Fibroblast of gingiva (primary cell): ENCODE measurements at regions not wholly inside any gene's neighbourhood (a gene's known extent, or its start where the extent isn't known, plus 50 kb on each side); places are given as distances from the start of the nearest gene placed in this dataset.
A peak's percentile ranks its signal among the peaks of the same experiment; 100 is the strongest.
"Not testable (repeated sequence)": the region's sequence is repeated elsewhere in the genome, so short reads cannot be mapped to it uniquely, and the experiment has no call there.

Experiments
- DNase-seq: peaks from one replicate; pipeline ENCODE4 v3.0.0-alpha.2; 2011; ENCODE audit warnings: low read depth

DNA sequence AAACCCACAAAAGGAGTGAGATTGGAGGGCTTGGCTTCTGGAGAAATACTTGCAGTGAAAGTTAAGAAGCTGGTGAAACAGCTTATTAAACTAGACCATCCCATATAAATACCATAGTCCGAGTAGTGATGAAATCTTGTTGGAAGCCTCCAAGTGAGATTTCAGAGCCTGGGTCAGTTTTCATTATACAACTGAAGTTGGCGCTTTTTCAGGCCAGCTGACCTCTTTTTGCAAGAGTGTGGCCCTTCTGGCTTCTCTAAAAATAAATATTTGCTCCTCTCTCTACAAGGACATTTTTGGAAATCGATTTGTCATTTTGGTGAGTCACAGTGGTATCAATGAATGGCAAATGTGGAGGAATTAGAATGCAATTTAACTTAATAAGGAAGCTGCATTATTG lies 51.2 kb upstream of the THRB start:
- DNase-seq = peak; percentile 89

- peak; percentile 41 for DNase-seq
Measured at GRCh38 chr3:24548278-24548677, 53.6 kb upstream of the THRB start.

DNA sequence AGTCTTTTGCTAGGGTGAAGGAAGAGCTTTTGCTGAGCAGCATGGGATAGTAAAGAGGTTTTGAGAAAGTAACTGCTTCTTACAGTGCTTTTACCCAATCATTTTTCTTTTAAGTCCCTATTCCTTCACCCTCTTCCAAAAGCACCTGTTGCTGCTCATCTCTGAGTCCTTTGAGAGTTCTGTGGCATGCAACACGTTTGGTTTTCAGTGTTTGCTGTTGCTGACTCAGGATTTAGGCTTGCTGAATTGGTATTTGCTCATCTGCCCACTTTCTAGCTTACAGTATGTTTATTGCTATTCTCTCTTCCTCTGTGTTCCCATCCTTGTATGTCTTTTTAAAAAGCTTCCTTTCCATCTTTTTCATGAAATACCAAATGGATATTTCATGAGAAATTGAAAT lies 55.9 kb upstream of the THRB start:
- no peak for DNase-seq

DNA sequence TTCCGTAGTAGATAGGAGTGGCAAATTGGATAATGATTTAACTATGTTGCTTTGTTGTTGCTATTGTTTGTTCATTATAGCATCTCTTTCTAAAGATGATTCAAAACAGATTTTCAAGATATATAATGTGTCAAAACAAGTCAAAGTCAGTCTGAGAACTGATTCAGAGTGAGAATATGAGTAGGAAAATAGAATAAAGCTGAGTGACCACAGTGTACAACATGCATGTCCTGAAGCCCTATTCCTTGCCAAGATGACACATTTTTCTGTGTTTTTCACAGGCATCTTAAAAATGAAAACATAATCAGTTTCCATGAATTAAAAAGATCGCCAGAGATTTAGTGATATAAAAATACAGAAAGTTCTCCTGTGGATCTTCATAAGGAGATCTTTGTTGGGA lies 57.0 kb upstream of the THRB start:
- DNase-seq = no peak

DNA sequence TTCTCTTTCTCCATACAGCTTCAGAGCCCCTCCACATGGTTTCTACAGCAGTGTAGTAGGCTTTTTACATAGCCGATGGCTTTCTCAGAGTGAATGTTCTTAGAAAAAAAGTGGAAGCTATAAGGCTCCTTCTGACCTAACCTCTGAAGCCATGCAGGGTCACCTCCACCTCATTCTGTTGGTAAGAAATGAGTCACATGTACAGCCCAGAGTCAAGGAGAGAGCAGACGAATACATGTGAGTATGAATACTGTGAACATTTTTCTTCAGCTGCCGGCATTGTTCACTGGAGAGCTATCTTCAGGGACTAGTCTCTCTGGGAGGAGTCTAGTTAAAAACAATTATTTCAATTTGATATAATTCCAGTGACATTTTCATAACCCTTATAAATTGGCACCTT lies 68.2 kb upstream of the THRB start:
- no peak for DNase-seq

DNA sequence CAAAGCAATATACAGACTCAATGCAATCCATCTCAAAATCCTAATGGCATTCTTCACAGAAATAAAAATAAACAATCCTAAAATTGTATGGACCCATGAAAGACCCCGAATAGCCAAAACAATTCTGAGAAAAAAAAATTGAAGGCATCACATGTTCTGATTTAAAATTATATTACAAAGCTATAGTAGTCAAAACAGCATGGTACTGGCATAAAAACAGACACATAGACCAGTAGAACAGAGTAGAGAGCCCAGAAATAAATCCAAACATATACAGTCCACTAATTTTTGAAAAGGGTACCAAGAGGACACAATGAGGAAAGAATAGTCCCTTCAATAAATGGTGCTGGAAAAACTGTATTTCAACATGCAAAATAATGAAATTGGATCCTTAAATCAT lies 70.4 kb upstream of the THRB start:
- DNase-seq = no peak

DNA sequence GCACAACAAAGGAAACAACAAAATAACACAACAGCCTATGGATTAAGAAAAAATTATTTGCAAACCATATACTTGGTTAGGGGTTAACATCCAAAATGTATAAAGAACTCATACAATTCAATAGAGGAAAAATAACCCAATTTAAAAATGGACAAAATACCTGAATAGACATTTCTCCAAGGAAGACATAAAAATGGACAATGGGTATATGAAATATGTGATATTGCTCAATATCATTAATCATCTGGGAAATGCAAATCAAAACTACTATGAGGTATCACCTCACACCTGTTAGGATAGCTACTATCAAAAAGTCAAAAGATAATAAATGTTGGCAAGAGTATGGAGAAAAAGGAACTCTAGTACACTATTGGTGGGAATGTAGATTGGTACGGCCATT lies 71.0 kb upstream of the THRB start:
- DNase-seq = no peak

DNA sequence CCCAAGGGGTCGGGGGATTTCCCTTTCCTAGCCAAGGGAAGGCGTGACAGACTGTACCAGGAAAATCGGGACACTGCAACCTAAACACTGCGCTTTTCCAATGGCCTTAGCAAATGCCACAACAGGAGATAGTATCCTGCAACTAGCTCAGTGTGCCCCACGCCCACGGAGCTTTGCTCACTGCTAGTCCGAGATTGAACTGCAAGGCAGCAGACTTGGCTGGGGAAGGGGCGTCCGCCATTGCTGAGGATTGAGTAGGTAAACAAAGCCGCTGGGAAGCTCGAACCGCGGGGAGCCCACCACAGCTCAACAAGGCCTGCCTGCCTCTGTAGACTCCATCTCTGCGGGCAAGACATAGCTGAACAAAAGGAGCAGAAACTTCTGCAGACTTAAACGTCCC lies 72.3 kb upstream of the THRB start:
- no peak for DNase-seq

DNA sequence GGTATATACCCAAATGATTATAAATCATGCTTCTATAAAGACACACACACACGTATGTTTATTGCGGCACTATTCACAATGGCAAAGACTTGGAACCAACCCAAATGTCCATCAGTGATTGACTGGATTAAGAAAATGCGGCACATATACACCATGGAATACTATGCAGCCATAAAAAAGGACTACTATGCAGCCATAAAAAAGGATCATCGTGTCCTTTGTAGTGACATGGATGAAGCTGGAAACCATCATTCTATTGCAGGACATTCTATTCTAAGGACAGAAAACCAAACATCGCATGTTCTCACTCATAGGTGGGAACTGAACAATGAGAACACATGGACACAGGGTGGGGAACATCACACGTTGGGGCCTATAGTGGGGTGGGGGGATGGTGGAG lies 77.8 kb upstream of the THRB start:
- DNase-seq = not testable (repeated sequence)

- no peak for DNase-seq
Measured at GRCh38 chr3:24573576-24573975, 78.9 kb upstream of the THRB start.

DNA sequence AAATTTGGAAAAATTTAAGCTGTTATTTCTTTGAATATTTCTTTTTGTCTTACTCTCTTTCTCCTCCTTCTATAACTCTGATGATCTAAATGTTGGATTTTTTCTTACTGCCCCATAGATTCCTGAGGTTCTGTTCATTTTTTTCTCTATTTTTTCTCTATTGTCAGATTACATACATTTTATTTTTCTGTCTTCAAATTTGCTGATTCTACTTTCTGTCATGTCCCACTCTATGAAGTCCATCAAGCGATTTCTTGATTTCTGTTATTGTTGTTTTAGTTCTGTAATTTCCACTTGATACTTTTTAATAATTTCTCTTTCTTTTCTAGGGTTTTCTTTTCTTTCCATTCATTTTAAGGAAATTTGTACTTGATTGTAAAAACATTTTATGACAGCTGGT lies 83.7 kb upstream of the THRB start:
- DNase-seq = no peak

- DNase-seq = no peak
Measured at GRCh38 chr3:24578951-24579421, 84.3 kb upstream of the THRB start.

DNA sequence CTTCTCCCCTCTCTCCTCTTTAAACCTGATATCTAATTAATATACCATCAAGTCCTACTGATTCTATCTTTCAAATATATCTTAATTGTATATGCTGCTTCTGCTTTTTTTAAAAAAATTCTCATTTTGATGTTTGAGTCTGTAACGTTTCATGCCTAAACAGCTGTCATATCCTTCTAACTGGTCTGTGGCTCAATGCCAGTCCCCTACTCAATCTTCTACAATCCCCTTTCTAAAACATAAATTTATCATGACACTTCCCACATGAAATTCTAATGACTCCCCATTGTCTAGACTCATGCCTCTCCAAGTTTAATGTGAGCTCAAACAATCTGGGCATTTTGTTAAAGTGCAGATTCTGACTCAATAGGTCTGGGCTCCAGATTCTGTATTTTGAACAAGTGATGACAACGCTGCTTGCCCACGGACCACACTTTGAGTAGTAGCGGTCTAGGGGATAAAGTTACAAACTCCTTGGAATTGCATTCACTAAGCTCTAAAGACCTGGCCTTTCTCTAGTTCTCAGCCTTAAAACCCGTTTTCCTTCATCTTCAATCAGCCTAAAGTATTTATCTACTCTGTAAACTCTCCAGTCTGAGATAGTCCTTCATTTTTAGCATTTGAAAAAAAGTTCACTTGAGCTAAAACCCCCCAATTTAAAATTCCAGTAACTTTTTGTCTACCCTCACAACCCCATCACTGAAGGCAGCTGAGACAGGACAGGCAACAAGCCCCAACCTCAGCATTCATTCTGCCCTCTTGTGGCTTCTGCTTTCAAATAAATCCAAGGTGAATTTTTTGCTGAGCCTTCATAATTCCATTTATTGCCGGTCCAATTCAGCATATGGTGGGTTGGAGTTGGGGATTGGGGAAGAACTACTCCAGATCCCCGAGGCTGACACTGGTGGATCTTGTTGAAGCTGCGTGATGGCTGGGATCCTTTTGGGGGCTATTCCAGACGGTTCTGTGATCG lies 88.1 kb upstream of the THRB start:
- DNase-seq = peak; percentile 5

DNA sequence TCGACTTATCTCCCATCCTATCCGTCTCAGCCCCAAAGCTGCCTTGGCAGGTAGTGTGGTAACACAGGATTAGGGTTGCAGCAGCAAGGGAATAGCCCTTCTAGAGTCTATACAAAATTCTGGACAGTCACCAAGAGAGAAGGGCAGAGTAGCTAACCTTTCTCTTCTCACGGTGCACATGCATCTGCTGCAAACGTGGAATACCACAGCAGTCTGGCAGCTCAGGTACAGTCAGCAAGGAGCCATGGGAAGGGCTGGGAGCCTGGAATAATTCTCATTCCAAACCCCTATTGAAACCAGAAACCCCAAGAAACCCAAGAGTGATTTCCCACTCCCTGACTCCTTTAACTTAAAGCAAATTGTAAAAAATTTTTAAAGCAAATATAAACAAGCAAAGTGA lies 92.3 kb upstream of the THRB start:
- no peak for DNase-seq

DNA sequence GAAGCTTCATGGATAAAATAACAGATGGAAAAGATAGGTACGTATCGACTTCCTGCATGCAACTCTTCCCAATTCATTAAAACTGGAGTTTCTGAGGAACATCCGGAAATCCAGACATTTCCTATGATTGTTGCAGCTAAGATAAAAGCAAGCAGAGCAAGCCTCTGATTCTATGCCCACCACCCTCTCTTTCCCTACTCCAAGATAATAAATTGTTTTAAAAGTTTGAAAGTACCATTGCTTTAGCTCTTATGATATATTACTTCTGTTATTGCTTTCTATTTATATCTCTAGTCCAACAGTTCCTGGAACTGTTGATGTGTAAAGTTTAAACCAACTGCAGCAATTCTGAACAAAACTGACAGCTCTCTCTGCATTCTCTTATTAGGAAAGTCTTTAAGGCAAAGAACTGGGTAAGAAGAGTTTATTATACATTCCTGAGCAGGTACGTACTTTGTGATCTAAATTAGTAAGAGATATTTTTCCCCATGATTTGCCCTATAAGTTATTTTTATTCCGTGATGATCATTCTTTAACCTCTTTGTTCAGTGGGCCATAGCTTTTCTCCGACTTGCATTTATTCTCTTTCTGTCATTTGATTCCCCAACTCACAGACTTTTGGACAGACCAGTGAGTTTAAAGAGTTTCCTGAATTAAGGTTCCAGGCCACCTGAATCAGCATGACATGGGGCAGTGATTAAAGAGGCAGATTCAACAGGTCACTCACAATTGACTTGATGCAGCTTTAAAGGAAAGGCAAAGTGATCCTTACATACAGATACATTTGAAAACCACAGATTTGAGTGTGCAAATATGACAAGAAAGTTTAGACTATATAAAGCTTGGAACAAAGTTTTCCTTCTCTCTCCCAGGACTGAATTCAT lies 94.2 kb upstream of the THRB start:
- DNase-seq = no peak

- no peak for DNase-seq
Measured at GRCh38 chr3:24589513-24589851, 94.8 kb upstream of the THRB start.

DNA sequence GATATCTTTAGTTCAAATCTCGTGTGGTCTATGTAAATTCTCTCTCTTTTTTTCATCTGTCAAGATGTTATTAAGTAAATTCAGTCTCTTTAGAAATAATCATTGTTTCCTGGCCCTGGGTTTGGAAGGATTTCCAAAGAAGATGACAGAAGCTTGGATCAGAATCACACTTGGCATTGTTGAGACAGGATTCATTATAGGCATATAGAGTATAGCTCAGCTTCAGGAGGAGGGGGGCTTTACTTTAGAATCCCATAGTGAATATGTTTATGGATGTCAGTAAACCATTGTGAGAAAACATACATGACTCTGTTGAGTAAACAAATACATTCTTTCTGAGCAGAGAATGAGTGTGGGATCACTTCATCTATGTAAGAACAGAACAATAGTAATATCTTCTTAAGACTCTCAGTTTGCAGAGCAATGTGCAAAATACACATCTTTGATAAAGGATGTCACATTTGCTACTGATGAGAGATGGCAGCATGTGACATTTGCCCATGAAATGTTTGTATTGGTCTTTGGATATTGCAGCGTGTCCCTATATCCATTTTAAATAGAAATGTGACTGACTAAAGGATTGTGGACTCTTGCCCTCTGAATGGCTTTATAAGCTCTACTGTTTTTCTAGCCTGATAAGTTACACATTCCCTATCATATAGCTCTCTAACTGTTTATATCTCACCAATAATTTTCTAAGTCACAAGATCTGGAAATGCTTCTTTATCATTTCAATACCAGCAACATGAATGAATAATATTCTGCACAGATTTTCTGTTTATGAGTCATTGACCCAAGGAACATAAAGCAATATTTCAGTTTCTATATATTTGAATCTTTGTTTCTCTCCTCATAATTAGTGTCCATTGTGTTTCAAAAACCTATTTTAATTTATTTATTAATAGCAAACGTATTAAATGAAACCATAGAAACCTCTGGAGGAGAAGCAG lies 95.6 kb upstream of the THRB start:
- no peak for DNase-seq

DNA sequence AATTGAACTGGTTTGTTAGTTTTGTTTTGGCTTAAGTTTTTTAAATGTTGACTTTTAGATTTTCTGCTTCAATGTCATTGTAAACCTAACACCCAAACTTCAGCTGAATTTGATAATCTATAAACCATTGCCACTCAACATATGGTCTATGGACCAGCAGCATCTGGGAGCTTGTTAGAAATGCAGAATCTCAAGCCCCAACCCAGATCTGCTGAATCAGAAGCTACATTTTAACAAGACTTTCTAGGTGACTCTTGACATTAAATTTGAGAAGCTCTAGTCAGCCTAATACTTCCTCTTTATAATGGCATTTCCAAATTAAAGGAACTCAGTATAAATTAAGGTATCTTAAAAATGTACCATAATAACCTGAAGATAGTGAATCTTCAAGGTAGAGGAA lies 96.5 kb upstream of the THRB start:
- DNase-seq = no peak

DNA sequence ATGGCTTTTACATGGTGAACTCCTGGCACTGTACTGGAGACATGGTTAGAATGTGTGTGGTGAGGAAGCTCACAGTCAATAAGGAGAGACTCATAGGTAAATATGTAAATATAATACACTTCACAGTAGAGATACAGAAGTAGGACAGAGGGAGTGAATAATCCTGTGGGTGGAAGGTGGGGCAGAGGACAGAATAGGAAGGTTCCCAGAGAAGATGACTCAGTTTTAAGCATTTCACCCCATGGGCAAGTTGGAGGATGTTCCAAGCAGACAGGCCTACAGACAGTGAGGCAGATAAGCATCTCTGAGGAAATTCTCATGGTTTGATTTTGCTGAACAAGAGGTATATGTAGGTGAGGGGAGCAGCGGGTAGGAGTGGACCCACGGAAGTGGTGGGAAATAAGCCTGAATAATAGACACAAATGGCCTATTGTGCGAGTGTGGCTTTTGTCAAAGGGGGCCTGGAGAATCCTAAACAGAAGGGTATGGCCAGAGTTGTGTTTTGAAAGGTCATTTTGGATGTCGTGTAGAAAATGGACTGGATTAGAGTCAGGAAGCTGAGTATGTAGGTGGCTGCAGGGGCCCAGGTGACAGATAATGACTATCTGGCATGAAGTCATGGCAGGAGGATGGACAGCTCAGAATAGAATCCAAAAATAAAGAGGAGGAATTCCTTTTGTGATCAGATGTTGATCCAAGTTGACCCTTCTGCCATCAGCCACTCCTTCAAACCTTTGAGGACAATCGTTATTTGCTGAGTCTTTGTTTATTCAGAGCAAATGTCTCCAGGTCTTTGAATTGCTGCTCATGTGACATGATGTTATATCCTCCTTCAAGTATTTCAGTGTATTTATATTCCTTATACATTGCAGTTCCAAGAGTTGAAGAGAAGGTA lies 97.3 kb upstream of the THRB start:
- DNase-seq = peak; percentile 21

GRCh38 chr3:24594161-24594560 lies 99.5 kb upstream of the THRB start:
- no peak for DNase-seq

- no peak for DNase-seq
Measured at GRCh38 chr3:24595796-24596195, 101.1 kb upstream of the THRB start.
